Gastrocnemius medialis (tissue), 4 donors: ENCODE measurements at regions not wholly inside any gene's neighbourhood (a gene's known extent, or its start where the extent isn't known, plus 50 kb on each side); places are given as distances from the start of the nearest gene placed in this dataset.

Source experiments
- ATAC-seq, 2 donors: fragments of 150-250 bp; one replicate each; pipeline ENCODE4 v1.9.1; 2016
- DNase-seq, 2 donors: peaks; one replicate each; pipeline ENCODE4 v3.0.0-alpha.2; 2019
- H3K27ac ChIP-seq, 4 donors: fragments of 200-600 bp; sonication (generic); 1 replicate in 1 of 4; 2 replicates in 3 of 4; pipeline ENCODE4 v1.5.1; 2016 to 2018; ENCODE audit warnings: mild to moderate bottlenecking in 2 of 4, moderate library complexity in 1 of 4
- H3K27me3 ChIP-seq, 3 donors: fragments of 200-600 bp; sonication (generic) in 2 of 3; 1 replicate in 1 of 3; 2 replicates in 2 of 3; pipeline versions ENCODE4 v1.5.1 to v1.6.0; 2016 to 2019; ENCODE audit warnings: mild to moderate bottlenecking in 1 of 3, moderate library complexity in 1 of 3
- H3K36me3 ChIP-seq, 2 donors: fragments of 200-600 bp; sonication (generic) in 1 of 2; one replicate each; pipeline ENCODE4 v1.5.1; 2017 to 2018
- H3K4me1 ChIP-seq, 2 donors: fragments of 200-600 bp; sonication (generic) in 1 of 2; one replicate each; pipeline ENCODE4 v1.5.1; 2016 to 2017; ENCODE audit warnings: mild to moderate bottlenecking in 2 of 2
- H3K4me3 ChIP-seq, 4 donors: fragments of 200-600 bp; sonication (generic) in 3 of 4; 1 replicate in 1 of 4; 2 replicates in 3 of 4; pipeline ENCODE4 v1.5.1; 2016 to 2019; ENCODE audit warnings: mild to moderate bottlenecking in 2 of 4
- H3K9me3 ChIP-seq, 3 donors: fragments of 200-600 bp; sonication (generic) in 2 of 3; 1 replicate in 1 of 3; 2 replicates in 2 of 3; pipeline ENCODE4 v1.5.1; 2016 to 2019
- CTCF ChIP-seq, 5 experiments: fragments of 450-650 bp in 3 of 5; fragments of 200-600 bp in 2 of 5; sonication (generic) in 2 of 5; IDR thresholded peaks in 4 of 5; conservative IDR thresholded peaks in 1 of 5; 1 replicate in 4 of 5; 2 replicates in 1 of 5; pipeline ENCODE4 v1.5.1; 2016 to 2019; ENCODE audit warnings: antibody characterized with exemption in 5 of 5, mild to moderate bottlenecking in 3 of 5, moderate library complexity in 3 of 5
- POLR2A ChIP-seq, 2 donors: fragments of 450-650 bp; IDR thresholded peaks; one replicate each; pipeline ENCODE4 v1.6.1; 2017; ENCODE audit warnings: antibody characterized with exemption in 2 of 2, mild to moderate bottlenecking in 2 of 2, moderate library complexity in 2 of 2
- in situ Hi-C, 4 donors: fragments of 200-750 bp; cut with MboI; loops; one replicate each; pipeline versions ENCODE4 v1.15.0 to v1.8.0; 2017; ENCODE audit warnings: low sequenced_read_pairs in 4 of 4
- intact Hi-C: fragments of 100-400 bp; cut with DNase I; formaldehyde crosslinking; loops from one replicate; pipeline ENCODE4 v1.15.1; 2023; ENCODE audit warnings: low total_unique reads

- no peak for TF ChIP-seq POLR2A (IDR thresholded peaks at IDR 0.05)
- TF ChIP-seq CTCF (IDR thresholded peaks at IDR 0.05 in 4 of 5, conservative IDR thresholded peaks at IDR 0.05 in 1 of 5): no peak
Measured at GRCh38 chr18:48462510-48462909, 53.3 kb upstream of the ZBTB7C start.

GRCh38 chr18:48460929-48461583, 51.9 kb upstream of the ZBTB7C start:
- Histone ChIP-seq H3K9me3 (no peaks in the 10 kb centered on the region), H3K4me1 (no peaks in the 10 kb centered on the region), H3K27me3 (no peaks in the 10 kb centered on the region), H3K4me3 (no peak overlapping the region), H3K27ac (no peak overlapping the region), H3K36me3 (no peaks in the 10 kb centered on the region)
- ATAC-seq: no peak
- in situ Hi-C loops (no loop called here), intact Hi-C loops (no loop called here)
- no peak for DNase-seq
- no peak for TF ChIP-seq CTCF (IDR thresholded peaks at IDR 0.05 in 4 of 5, conservative IDR thresholded peaks at IDR 0.05 in 1 of 5)
- no peak for TF ChIP-seq POLR2A (IDR thresholded peaks at IDR 0.05)

More at GRCh38 chr18:48462510-48462909, 53.3 kb upstream of the ZBTB7C start:
- Histone ChIP-seq H3K4me1 (no peaks in the 10 kb centered on the region), H3K27me3 (no peaks in the 10 kb centered on the region), H3K4me3 (no peak overlapping the region), H3K9me3 (no peaks in the 10 kb centered on the region), H3K36me3 (no peaks in the 10 kb centered on the region), H3K27ac (no peak overlapping the region)
- ATAC-seq: no peak
- DNase-seq: no peak
- in situ Hi-C loops: no loop called here
- intact Hi-C loops: no loop called here

- intact Hi-C loops: no loop called here
- Histone ChIP-seq H3K9me3 (no peaks in the 10 kb centered on the region), H3K4me1 (no peaks in the 10 kb centered on the region), H3K27me3 (no peaks in the 10 kb centered on the region), H3K36me3 (no peaks in the 10 kb centered on the region), H3K4me3 (no peak overlapping the region), H3K27ac (no peak overlapping the region)
- no peak for TF ChIP-seq POLR2A (IDR thresholded peaks at IDR 0.05)
- TF ChIP-seq CTCF (IDR thresholded peaks at IDR 0.05 in 4 of 5, conservative IDR thresholded peaks at IDR 0.05 in 1 of 5): no peak
- no peak for DNase-seq
- in situ Hi-C loops: no loop called here
- peak in 1 of 2 donors; percentile 30 for ATAC-seq
Measured at GRCh38 chr18:48459465-48459864, 50.3 kb upstream of the ZBTB7C start.

GRCh38 chr18:48459016-48459415, 49.8 kb upstream of the ZBTB7C start:
- Histone ChIP-seq H3K27me3 (no peaks in the 10 kb centered on the region), H3K9me3 (no peaks in the 10 kb centered on the region), H3K27ac (no peak overlapping the region), H3K4me3 (no peak overlapping the region), H3K4me1 (no peaks in the 10 kb centered on the region), H3K36me3 (no peaks in the 10 kb centered on the region)
- ATAC-seq (no peak), DNase-seq (no peak)
- in situ Hi-C loops: no loop called here
- TF ChIP-seq POLR2A (IDR thresholded peaks at IDR 0.05): no peak
- no peak for TF ChIP-seq CTCF (IDR thresholded peaks at IDR 0.05 in 4 of 5, conservative IDR thresholded peaks at IDR 0.05 in 1 of 5)
- intact Hi-C loops: no loop called here
